HG03060 (cell line): ENCODE measurements at regions not wholly inside any gene's neighbourhood (a gene's known extent, or its start where the extent isn't known, plus 50 kb on each side); places are given as distances from the start of the nearest gene placed in this dataset.

Experiments used
- ATAC-seq: cut with Tn5 transposase; IDR thresholded peaks from one replicate; pipeline ENCODE4 v1.9.1; 2021; ENCODE audit warnings: low read depth, moderate number of reproducible peaks; ENCODE audit not compliant: unreplicated experiment

DNA sequence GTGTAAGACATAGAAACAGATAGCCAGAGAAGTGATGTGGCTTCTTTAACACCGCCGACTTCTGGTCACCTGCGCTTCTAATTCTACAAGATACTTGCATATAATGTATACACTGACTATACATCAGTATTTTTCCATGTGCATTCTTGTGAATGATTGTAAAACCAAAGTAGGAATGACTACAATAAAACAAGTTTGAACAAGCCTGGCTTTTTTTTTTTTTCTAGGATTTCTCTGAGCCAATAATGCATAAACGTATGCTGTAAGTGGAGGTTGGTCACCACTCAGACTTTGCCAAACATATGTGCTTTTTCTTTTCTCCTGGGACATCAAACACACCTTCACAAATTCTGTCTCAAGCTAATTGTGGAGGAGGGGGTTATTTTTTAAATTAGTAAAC, 237.8 kb upstream of the KIRREL3 start:
- ATAC-seq, result no peak

DNA sequence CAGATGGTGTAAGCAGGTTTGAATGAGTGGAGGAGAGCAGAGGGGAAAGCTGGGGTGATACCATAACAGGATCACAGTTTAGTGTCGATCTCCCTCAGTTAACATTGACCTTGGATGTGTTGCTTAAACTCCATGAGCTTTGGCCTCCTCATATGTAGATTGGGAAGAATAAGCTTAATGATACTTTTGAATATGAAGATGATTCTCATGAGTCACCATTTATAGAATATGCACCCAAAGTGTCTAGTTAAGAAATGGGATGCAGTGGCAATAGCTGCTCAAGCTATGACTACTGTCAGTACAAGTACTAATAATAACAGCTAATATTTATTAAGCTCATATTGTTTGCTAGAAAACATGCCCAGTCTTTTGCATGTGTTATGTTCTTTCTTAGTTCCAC, 236.2 kb upstream of the KIRREL3 start:
- ATAC-seq, result no peak

DNA sequence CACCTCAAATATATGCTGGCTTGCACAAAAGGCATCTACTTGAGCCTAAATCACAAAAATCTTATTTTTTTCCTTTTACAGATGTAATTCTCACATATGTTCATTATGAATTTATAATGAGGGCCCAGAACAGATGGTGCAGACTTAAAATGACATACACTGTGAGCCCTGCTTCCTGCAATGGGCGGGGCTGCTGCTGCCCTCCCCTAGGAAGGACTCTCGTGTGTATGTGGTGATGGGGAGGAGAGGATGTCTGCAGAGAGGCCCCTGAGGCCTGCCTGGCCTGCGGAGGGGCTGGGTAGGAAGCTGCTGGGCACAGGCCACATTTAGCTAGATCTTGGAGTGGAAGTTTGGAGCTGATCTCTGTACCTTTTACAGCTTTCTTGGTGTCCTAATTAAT, 233.4 kb upstream of the KIRREL3 start:
- no peak for ATAC-seq

DNA sequence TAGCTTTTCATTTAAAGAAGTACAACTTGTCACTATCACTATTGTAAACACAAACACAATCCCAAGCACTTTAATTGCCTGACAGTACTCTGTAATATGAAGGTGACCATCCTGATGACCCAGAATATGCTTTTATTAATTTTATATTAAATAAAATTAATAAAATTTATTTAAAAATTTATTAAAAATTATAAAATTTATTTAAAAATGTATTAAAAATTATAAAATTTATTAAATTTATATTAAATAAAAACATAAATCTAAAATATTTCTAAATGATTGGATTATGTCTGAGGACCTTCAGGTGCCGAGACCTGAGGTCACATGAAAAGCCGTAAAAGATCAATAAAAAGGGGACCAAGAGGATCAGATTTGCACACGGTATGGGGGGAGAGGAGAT, 229.8 kb upstream of the KIRREL3 start:
- no peak for ATAC-seq

DNA sequence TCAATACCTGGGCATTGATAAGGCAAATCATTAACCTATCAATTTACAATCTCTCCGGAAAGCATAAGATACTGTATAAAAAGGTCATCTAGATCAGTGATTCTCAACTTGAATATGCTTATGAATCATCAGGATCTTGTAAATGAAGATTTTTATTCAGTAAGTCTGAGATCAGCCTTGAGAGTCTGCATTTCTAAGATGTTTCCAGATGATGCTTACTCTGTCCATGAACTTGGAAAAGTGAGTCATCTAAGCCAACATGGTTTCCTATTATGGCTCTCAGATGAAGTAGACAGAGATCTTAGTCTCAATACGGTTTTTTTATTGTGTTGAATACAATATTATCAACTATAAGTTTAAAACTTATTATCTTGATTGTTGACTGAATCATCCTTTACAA, 226.4 kb upstream of the KIRREL3 start:
- ATAC-seq, result no peak

DNA sequence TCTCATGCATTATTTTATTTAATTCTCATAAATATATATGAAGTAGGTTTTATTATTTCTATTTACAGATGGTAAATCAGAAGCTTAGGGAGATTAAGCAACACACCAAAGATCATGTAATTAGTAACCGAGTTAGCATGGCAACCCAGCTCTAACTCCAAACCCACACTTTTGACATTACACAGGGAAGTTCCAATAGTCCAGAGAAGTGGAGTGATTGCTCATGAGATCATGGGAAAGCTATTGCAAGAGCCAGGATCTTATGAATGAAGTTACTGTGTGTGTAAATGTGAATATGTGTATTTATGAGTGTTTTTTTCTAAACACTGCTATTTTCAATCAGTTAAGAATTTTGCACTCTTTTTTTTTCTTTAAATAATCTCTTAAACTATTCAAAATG, 225.8 kb upstream of the KIRREL3 start:
- no peak for ATAC-seq

DNA sequence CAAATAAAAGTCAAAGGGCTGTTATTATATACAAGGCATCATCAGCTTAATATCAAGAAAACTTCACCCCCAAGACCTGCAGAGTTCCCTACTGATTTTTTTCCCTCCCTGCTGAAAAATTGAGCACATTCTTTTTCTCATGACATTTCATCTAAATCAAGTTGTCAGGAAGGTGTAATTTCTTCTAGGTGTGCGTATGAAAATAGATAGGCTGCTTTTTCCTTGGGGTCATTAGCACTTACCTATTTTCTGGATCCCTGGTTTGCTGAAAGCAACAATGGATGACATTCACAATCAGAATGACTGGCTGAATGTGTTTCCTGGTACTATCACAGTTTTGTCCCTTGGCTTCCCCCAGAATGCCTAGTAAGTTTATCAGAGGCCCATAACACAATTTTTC, 225.0 kb upstream of the KIRREL3 start:
- ATAC-seq, result no peak

DNA sequence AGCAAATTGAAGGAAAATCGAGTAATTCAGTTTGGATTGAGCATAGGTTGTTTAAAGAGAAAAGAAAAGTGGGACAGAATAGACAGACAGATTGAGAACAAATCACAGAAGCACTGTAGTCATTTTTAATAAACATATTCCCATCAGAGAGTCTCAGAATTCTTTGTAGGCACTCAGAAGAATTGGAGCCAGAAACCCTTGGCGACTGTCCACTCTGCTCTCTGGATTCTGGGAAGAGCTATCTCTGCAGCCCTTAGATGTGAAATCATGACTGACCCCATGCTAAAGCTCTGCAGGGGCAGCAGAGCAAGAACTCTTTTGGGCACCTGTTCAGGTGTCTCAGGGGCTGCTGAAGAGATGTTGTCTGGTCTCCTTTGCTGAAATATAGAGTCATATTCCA, 223.7 kb upstream of the KIRREL3 start:
- ATAC-seq, result no peak

DNA sequence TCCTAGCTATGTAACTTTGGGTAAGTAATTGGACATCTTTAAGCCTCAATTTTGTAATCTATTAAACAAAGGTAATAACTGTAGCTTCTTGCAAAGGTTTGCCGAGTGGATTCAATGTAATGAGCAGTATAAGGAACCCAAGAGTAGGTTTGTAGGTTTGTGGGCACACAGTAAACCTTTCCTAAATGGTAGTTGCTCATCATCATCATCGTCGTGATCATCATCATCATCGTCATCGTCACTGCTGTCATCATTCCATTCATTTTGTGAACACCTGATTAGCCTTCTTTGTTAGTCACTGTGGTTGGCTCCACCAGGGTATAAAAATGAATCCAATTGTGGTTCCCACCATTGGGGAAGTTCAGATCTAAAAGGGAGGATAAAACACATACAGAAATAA, 223.1 kb upstream of the KIRREL3 start:
- ATAC-seq, result no peak

DNA sequence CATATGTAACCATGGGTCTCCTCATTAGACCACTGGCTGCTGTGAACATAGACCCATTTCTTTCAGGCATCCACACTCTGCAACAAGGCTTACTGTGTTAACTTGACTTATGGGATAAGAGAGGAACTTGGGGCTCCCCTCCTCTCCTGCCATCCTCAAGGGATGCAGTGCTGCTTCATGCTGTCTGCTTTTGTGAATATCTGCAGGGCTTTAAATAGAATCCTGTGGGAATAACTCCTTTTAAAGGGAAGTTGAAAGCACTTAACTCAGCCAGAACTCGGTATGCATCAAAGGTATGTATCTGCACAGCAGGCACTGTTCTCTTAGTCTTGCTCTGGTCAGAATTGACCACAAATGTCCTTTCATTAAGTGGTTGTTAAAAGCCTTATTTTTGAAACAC, 222.5 kb upstream of the KIRREL3 start:
- no peak for ATAC-seq

DNA sequence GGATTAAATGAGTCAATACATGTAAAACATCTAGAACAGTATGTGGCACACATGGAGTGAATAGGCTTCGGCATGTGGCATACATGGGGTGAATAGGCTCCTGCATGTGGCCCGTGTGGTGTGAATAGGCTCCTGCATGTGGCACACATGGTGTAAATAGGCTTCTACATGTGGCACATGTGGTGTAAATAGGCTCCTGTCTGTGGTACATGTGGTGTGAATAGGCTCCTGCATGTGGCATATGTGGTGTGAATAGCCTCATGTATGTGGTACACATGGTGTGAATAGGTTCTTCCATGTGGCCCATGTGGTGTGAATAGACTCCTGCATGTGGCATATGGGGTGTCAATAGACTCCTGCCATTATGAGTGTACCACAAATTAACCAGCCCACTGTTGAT, 219.1 kb upstream of the KIRREL3 start:
- no peak for ATAC-seq

DNA sequence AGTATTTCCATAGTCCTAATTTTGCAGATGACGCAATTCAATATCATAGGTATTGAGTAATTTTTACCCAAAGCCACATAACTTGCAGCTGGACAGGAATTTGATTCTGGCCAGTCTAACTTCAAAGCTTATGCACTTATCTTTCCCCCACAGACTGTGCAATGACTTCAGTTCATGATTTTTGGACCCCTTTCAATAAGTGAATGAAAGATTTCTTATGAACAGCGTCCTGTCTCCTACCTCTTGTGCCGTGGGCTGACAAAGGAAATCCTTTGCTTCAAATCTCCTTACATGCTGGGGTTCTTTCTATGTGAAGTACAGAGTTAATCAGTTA, 217.7 kb upstream of the KIRREL3 start:
- no peak for ATAC-seq

DNA sequence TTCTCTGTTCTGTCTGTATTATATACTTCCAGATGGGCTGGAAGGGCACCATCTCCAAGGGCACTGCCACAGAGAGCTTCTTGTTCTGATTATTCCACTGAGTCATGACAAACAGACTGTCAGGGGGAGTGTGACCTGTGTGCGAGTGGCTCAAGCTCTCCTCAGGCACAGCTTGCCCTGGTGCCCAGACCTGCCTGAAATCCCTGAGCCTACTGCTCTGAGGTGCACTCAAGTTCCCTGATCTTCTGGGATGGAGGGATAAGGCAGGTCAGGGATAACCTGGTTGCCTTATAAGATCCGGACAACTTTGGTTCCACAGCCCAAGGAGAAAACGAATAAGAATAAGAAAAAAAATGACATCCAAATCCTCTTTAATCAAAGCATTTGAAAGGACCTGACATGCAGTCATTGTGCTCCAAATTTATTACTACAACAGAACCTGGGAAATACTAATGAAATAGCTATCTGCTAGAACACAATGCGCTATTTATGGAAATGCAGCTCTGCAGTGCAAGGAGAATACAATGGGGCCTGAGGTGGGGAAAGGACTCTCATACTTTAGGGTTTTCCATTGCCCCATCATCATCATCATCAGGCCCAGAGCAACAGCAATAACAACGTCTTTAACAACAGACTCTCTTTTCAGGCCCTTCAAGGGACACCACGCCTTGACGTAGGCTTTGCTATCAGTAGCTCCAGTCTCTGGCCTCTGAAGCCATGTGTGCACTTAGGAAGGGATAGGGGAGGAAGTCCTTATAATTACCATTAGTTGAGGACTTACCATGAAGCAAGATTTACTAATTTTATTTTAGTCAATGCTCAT, 217.1 kb upstream of the KIRREL3 start:
- no peak for ATAC-seq

DNA sequence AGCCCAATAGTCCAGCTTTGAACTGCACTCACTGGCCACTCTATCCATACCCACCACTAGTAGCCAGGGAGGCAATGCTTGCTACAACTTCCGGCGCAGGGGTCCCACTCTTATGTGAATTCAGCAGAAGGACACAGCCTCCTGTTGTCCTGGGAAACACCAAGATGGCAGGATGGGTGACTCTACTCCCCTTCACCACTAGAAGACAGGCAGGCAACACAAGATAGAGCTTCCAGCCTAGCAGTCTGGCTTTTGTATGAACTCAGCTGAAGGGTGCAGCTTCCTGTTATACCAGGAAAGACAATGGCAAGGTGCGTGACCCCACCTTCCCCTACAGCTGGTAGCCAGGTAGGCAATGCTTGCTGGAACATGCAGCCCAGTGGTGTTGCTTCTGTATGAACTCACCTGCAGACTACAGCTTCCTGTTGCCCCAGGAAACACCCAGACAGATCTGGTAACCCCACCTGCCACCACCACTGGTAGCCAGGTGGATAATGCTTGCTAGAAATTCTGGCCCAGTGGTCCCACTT, 205.2 kb upstream of the KIRREL3 start:
- ATAC-seq, result no peak

DNA sequence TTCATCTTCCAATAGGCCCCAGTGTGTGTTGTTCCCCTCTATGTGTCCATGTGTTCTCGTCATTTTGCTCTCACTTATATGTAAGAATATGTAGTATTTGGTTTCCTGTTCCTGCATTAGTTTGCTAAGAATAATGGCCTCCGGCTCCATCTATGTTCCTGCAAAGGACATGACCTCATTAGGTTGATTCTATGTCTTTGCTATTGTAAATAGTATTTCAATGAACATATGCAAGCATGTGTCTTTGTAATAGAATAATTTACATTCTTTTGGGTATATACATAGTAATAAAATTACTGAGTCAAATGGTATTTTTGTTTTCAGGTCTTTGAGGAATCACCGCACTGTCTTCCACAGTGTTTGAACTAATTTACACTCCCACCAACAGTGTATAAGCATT, 202.9 kb upstream of the KIRREL3 start:
- no peak for ATAC-seq

DNA sequence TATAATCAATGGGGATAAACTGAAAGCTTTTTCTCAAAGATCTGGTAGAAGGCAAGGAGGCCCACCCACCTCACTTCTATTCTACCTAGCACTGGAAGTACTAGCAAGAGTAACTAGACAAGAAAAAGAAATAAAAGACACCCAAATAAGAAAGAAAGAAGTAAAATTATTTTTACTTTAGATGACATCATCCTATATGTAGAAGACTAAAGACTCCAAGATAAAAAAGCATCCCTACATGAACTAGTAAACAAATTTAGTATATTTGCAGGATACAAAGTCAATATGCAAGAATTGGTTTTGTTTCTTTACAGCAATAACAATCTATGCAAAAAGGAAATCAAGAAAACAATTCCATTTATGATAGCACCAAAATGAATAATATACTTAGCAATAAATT, 201.5 kb upstream of the KIRREL3 start:
- no peak for ATAC-seq

DNA sequence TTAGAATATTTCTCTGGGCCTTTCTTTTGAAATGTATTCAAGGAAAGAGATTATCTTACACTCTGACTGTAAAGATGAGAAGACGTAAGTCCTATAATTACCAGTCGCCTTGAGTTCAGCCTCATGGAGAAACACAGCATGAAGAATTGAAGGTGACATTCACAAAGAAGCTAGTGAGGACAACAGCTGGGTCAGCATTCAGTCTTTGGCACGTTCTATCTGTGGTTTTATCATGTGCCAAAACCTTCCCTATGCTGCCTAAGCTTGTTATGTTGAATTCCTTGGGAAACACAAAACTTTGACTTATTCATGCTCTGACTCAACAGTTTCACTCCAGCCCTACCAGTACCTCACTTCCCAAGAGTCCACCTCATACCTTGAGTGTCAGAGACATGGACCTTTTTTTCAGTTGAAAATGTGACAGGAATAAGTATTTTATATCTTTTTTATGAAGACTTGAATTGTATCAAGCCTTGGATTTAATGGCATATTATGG, 198.8 kb upstream of the KIRREL3 start:
- ATAC-seq, result no peak

DNA sequence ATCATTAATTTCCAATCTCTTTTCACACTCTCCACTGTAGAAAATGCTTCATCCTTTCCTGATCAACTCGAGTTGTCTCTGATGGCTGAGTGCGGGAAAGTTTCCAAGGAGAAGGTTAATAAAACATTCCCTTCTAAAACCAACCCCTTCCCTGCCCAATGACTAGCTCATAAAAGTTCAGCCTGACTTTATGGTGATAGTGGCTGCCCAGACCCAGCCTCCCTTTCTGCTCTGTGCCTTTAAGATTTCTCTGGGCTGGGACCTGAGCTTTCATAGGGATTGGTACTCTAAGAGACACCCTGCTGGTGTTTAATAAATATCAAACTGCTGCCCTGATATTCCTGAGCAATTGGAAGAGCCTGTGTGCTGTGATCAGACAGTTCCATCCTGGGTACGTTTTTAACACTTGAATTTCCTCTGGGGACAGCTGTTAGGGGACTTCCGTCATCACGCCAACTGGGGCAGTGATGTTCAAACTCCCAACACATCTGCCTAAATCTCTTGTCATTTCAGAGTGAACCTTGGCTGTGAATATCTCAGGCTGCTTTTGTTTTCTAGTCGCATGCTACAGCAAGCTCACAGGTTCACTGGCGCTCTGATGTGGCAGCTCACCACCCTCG, 195.0 kb upstream of the KIRREL3 start:
- no peak for ATAC-seq

DNA sequence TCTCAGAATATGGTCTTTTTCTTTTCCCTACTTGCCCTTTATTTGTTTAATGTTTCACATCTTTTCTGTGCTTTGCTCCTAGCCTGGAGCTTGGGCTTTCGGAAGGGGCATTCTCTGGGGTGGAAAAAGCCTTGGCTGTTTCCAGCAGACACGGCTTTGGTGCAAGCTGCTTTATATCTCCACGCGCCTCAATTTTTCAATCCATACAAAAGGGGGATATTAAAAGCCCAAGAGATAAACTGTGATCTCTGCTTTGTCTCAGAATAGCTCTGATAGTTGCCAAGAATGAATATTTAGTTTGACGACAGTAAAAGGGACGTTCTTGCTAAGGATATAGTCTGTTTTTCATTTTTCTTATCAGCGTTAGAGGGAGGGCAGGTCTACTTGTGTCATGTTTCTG, 194.0 kb upstream of the KIRREL3 start:
- ATAC-seq, result no peak

DNA sequence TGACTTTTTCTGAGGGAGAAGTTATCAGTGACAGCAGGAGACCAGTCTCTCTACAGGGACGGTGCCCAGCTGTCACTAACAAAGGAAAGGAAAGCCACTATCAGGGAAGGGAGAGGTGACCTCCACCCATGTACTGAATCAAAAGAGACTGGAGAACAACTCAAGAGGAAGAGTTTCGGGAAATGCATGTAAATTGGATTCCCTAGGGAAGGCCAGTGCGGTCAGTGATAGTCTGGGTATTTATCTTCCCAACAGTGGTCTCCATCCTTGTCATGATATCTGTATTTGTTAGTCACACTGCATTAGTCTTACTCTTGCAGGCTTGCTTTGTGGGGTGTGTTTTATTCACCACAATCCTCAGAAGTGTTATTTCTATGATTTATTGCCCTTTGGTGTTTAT, 193.4 kb upstream of the KIRREL3 start:
- no peak for ATAC-seq

DNA sequence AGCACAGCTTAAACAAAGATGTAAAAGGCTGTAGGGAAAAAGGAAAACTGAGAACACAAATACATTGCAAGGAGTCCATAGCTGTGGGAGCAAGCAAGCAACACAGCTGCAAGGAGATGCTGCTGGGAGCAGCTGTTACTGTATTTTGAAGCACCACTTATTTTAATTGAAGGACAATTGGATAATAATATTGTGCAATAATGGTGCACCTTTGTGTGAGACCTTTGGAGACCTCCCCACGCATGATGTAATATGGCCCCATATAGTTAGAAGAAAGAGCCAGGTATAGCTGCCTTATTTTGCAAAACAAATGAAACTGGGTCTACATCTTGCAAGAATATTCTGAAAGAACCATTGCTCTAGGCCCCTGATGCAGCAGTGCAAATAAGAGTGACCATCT, 191.1 kb upstream of the KIRREL3 start:
- ATAC-seq, result no peak

DNA sequence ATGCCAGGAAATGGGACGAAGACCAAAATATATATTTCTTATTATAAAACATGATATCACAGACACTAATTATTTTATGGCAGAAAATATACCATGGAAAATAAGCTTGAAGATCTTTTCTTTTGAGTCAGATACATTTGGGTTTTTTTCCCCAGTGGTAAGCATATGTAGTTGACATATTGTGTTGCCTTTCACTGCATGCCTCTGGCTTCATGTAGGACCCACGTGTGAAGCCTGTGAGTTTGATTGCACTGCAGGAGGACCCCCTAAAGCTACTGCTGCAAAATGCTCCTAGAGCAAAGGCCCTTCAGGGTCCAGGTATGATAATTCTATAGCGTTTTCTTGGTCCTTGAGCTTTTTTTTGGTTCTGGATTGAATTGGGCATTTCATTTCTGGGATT, 190.7 kb upstream of the KIRREL3 start:
- ATAC-seq, result no peak
